K562 (cell line): ENCODE measurements at regions not wholly inside any gene's neighbourhood (a gene's known extent, or its start where the extent isn't known, plus 50 kb on each side); places are given as distances from the start of the nearest gene placed in this dataset.

Source experiments
- EZH2 ChIP-seq: IDR thresholded peaks from 2 replicates; pipeline ENCODE4 v1.6.1; 2012; ENCODE audit warnings: low read depth, mild to moderate bottlenecking, inconsistent platforms, low read length, borderline replicate concordance
- FOS ChIP-seq: IDR thresholded peaks from 3 replicates; pipeline ENCODE4 v1.6.1; 2011; ENCODE audit not compliant: insufficient read length; ENCODE audit errors: extremely low read depth
- FOXK1 ChIP-seq: sonication (generic); formaldehyde crosslinking; IDR thresholded peaks from 2 replicates; pipeline ENCODE4 v1.8.0; 2022; ENCODE audit warnings: missing genetic modification reagents, mild to moderate bottlenecking, borderline replicate concordance
- PHB2 ChIP-seq: fragments of 450-650 bp; IDR thresholded peaks from 2 replicates; pipeline ENCODE4 v1.6.1; 2017; ENCODE audit warnings: low read depth
- SRSF9 ChIP-seq: fragments of 200-400 bp; formaldehyde crosslinking; IDR thresholded peaks from 2 replicates; pipeline ENCODE4 v1.6.1; 2017; ENCODE audit warnings: low read depth, low read length, borderline replicate concordance
- XRCC5 ChIP-seq: fragments of 200-400 bp; formaldehyde crosslinking; IDR thresholded peaks from 2 replicates; pipeline ENCODE4 v1.6.1; 2017; ENCODE audit warnings: low read depth, mild to moderate bottlenecking, low read length
- ZNF23 ChIP-seq: fragments of 250-450 bp; sonication (Bioruptor Pico); IDR thresholded peaks from 2 replicates; pipeline ENCODE4 v1.4.0; 2020; ENCODE audit warnings: mild to moderate bottlenecking
- ZNF253 ChIP-seq: fragments of 250-450 bp; sonication (Bioruptor Pico); conservative IDR thresholded peaks from 2 replicates; pipeline ENCODE4 v1.6.1; 2021; ENCODE audit warnings: mild to moderate bottlenecking
- ZNF780A ChIP-seq: fragments of 250-450 bp; sonication (Bioruptor Pico); IDR thresholded peaks from 2 replicates; pipeline ENCODE4 v1.5.0; 2021; ENCODE audit warnings: mild to moderate bottlenecking
- TF ChIP-seq, protein P1 (sequence below), 3 experiments: IDR thresholded peaks in 2 of 3; conservative IDR thresholded peaks in 1 of 3; 2 replicates each; pipeline ENCODE4 v1.5.1; 2011 to 2012; ENCODE audit warnings: low read length in 3 of 3, mild to moderate bottlenecking in 3 of 3, control low read depth in 2 of 3, improper control_type of control experiment in 1 of 3, inconsistent platforms in 1 of 3, low read depth in 1 of 3, mixed read lengths in 1 of 3, moderate library complexity in 1 of 3; ENCODE audit not compliant: insufficient read depth in 2 of 3
- TF ChIP-seq, protein P2 (sequence below): fragments of 250-450 bp; sonication (Bioruptor Pico); IDR thresholded peaks from 2 replicates; pipeline ENCODE4 v1.4.0; 2020
- TF ChIP-seq, protein P3 (sequence below): fragments of 450-650 bp; IDR thresholded peaks from 2 replicates; pipeline ENCODE4 v1.6.1; 2016; ENCODE audit warnings: missing biosample characterization, missing genetic modification characterization
- TF ChIP-seq, protein P4 (sequence below): fragments of 450-650 bp; IDR thresholded peaks from 2 replicates; pipeline ENCODE4 v1.6.1; 2016; ENCODE audit warnings: low read depth
- TF ChIP-seq, protein P5 (sequence below): IDR thresholded peaks from 2 replicates; pipeline ENCODE4 v1.6.1; 2011; ENCODE audit warnings: borderline replicate concordance, low read depth, mild to moderate bottlenecking, moderate library complexity, low read length; ENCODE audit not compliant: insufficient read depth, poor library complexity, severe bottlenecking

DNA sequence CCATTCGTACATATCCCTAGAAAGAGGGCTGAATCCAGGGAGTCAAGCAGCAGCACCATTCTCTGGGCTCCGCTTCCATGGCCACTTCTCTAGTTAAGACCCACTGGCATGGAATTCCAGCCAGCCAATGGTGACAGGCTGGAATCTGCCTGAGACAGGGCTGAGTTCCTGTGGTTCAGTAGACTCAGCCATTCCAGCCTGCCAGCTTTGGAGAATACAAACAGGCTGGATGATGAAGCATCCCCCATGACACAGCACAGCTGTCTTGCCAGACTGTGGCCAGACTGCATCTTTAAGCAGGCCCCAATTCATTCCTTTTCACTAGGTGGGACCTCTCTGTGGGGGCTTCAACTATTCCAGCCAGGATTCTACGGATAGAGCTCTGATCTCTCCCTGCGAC, 329.6 kb downstream of the XPNPEP1 start:
- TF ChIP-seq, protein P1, sequence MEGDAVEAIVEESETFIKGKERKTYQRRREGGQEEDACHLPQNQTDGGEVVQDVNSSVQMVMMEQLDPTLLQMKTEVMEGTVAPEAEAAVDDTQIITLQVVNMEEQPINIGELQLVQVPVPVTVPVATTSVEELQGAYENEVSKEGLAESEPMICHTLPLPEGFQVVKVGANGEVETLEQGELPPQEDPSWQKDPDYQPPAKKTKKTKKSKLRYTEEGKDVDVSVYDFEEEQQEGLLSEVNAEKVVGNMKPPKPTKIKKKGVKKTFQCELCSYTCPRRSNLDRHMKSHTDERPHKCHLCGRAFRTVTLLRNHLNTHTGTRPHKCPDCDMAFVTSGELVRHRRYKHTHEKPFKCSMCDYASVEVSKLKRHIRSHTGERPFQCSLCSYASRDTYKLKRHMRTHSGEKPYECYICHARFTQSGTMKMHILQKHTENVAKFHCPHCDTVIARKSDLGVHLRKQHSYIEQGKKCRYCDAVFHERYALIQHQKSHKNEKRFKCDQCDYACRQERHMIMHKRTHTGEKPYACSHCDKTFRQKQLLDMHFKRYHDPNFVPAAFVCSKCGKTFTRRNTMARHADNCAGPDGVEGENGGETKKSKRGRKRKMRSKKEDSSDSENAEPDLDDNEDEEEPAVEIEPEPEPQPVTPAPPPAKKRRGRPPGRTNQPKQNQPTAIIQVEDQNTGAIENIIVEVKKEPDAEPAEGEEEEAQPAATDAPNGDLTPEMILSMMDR (IDR thresholded peaks at IDR 0.05 in 2 of 3, conservative IDR thresholded peaks at IDR 0.05 in 1 of 3; ENCODE audit: insufficient read depth in 2 of 3, low read depth in 1 of 3, low read length in 3 of 3): no peak
- TF ChIP-seq XRCC5 (no peak), EZH2 (no peak), ZNF253 (CRISPR knock-in tag) (no peak), ZNF23 (no peak), FOXK1 (CRISPR knock-in tag) (no peak), FOS (no peak), SRSF9 (no peak), ZNF780A (CRISPR knock-in tag) (no peak), PHB2 (no peak)
- TF ChIP-seq, protein P2, sequence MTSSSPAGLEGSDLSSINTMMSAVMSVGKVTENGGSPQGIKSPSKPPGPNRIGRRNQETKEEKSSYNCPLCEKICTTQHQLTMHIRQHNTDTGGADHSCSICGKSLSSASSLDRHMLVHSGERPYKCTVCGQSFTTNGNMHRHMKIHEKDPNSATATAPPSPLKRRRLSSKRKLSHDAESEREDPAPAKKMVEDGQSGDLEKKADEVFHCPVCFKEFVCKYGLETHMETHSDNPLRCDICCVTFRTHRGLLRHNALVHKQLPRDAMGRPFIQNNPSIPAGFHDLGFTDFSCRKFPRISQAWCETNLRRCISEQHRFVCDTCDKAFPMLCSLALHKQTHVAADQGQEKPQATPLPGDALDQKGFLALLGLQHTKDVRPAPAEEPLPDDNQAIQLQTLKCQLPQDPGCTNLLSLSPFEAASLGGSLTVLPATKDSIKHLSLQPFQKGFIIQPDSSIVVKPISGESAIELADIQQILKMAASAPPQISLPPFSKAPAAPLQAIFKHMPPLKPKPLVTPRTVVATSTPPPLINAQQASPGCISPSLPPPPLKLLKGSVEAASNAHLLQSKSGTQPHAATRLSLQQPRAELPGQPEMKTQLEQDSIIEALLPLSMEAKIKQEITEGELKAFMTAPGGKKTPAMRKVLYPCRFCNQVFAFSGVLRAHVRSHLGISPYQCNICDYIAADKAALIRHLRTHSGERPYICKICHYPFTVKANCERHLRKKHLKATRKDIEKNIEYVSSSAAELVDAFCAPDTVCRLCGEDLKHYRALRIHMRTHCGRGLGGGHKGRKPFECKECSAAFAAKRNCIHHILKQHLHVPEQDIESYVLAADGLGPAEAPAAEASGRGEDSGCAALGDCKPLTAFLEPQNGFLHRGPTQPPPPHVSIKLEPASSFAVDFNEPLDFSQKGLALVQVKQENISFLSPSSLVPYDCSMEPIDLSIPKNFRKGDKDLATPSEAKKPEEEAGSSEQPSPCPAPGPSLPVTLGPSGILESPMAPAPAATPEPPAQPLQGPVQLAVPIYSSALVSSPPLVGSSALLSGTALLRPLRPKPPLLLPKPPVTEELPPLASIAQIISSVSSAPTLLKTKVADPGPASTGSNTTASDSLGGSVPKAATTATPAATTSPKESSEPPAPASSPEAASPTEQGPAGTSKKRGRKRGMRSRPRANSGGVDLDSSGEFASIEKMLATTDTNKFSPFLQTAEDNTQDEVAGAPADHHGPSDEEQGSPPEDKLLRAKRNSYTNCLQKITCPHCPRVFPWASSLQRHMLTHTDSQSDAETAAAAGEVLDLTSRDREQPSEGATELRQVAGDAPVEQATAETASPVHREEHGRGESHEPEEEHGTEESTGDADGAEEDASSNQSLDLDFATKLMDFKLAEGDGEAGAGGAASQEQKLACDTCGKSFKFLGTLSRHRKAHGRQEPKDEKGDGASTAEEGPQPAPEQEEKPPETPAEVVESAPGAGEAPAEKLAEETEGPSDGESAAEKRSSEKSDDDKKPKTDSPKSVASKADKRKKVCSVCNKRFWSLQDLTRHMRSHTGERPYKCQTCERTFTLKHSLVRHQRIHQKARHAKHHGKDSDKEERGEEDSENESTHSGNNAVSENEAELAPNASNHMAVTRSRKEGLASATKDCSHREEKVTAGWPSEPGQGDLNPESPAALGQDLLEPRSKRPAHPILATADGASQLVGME (CRISPR knock-in tag): no peak
- TF ChIP-seq, protein P3, sequence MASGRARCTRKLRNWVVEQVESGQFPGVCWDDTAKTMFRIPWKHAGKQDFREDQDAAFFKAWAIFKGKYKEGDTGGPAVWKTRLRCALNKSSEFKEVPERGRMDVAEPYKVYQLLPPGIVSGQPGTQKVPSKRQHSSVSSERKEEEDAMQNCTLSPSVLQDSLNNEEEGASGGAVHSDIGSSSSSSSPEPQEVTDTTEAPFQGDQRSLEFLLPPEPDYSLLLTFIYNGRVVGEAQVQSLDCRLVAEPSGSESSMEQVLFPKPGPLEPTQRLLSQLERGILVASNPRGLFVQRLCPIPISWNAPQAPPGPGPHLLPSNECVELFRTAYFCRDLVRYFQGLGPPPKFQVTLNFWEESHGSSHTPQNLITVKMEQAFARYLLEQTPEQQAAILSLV: no peak
- TF ChIP-seq, protein P4, sequence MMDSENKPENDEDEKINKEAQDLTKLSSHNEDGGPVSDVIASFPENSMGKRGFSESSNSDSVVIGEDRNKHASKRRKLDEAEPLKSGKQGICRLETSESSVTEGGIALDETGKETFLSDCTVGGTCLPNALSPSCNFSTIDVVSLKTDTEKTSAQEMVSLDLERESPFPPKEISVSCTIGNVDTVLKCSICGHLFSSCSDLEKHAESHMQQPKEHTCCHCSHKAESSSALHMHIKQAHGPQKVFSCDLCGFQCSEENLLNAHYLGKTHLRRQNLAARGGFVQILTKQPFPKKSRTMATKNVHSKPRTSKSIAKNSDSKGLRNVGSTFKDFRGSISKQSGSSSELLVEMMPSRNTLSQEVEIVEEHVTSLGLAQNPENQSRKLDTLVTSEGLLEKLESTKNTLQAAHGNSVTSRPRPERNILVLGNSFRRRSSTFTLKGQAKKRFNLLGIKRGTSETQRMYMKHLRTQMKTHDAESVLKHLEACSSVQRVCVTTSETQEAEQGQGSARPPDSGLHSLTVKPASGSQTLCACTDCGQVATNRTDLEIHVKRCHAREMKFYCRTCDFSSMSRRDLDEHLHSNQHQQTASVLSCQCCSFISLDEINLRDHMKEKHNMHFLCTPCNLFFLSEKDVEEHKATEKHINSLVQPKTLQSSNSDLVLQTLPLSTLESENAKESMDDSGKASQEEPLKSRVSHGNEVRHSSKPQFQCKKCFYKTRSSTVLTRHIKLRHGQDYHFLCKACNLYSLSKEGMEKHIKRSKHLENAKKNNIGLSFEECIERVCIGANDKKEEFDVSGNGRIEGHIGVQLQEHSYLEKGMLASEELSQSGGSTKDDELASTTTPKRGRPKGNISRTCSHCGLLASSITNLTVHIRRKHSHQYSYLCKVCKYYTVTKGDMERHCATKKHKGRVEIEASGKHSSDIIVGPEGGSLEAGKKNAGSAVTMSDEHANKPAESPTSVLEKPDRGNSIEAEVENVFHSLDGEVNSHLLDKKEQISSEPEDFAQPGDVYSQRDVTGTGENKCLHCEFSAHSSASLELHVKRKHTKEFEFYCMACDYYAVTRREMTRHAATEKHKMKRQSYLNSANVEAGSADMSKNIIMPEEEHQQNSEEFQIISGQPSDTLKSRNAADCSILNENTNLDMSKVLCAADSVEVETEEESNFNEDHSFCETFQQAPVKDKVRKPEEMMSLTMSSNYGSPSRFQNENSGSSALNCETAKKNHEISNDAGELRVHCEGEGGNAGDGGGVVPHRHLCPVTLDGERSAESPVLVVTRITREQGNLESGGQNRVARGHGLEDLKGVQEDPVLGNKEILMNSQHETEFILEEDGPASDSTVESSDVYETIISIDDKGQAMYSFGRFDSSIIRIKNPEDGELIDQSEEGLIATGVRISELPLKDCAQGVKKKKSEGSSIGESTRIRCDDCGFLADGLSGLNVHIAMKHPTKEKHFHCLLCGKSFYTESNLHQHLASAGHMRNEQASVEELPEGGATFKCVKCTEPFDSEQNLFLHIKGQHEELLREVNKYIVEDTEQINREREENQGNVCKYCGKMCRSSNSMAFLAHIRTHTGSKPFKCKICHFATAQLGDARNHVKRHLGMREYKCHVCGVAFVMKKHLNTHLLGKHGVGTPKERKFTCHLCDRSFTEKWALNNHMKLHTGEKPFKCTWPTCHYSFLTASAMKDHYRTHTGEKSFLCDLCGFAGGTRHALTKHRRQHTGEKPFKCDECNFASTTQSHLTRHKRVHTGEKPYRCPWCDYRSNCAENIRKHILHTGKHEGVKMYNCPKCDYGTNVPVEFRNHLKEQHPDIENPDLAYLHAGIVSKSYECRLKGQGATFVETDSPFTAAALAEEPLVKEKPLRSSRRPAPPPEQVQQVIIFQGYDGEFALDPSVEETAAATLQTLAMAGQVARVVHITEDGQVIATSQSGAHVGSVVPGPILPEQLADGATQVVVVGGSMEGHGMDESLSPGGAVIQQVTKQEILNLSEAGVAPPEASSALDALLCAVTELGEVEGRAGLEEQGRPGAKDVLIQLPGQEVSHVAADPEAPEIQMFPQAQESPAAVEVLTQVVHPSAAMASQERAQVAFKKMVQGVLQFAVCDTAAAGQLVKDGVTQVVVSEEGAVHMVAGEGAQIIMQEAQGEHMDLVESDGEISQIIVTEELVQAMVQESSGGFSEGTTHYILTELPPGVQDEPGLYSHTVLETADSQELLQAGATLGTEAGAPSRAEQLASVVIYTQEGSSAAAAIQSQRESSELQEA: no peak
- TF ChIP-seq, protein P5, sequence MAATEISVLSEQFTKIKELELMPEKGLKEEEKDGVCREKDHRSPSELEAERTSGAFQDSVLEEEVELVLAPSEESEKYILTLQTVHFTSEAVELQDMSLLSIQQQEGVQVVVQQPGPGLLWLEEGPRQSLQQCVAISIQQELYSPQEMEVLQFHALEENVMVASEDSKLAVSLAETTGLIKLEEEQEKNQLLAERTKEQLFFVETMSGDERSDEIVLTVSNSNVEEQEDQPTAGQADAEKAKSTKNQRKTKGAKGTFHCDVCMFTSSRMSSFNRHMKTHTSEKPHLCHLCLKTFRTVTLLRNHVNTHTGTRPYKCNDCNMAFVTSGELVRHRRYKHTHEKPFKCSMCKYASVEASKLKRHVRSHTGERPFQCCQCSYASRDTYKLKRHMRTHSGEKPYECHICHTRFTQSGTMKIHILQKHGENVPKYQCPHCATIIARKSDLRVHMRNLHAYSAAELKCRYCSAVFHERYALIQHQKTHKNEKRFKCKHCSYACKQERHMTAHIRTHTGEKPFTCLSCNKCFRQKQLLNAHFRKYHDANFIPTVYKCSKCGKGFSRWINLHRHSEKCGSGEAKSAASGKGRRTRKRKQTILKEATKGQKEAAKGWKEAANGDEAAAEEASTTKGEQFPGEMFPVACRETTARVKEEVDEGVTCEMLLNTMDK: no peak
